Ishikawa (cell line): ENCODE measurements at regions not wholly inside any gene's neighbourhood (a gene's known extent, or its start where the extent isn't known, plus 50 kb on each side); places are given as distances from the start of the nearest gene placed in this dataset.

Source experiments
- CEBPB ChIP-seq: IDR thresholded peaks from 2 replicates; pipeline ENCODE4 v1.6.1; 2012
- CREB1 ChIP-seq: IDR thresholded peaks from 2 replicates; pipeline ENCODE4 v1.6.1; 2012; ENCODE audit warnings: low read depth
- EGR1 ChIP-seq: IDR thresholded peaks from 2 replicates; pipeline ENCODE4 v1.6.1; 2012
- EP300 ChIP-seq: IDR thresholded peaks from 2 replicates; pipeline ENCODE4 v1.6.1; 2012; ENCODE audit warnings: borderline replicate concordance
- FOXM1 ChIP-seq: IDR thresholded peaks from 2 replicates; pipeline ENCODE4 v1.6.1; 2012; ENCODE audit warnings: low read depth, borderline replicate concordance
- NFIC ChIP-seq: IDR thresholded peaks from 2 replicates; pipeline ENCODE4 v1.6.1; 2012
- RAD21 ChIP-seq: IDR thresholded peaks from 2 replicates; pipeline ENCODE4 v1.6.1; 2012; ENCODE audit warnings: low read depth
- TAF1 ChIP-seq: IDR thresholded peaks from 2 replicates; pipeline ENCODE4 v1.6.1; 2012; ENCODE audit warnings: low read depth, mild to moderate bottlenecking
- TCF12 ChIP-seq: IDR thresholded peaks from 2 replicates; pipeline ENCODE4 v1.6.1; 2012; ENCODE audit warnings: low read depth
- TEAD4 ChIP-seq: IDR thresholded peaks from 2 replicates; pipeline ENCODE4 v1.6.1; 2012
- YY1 ChIP-seq: IDR thresholded peaks from 2 replicates; pipeline ENCODE4 v1.6.1; 2012; ENCODE audit warnings: low read depth
- ZBTB7A ChIP-seq: IDR thresholded peaks from 2 replicates; pipeline ENCODE4 v1.6.1; 2012; ENCODE audit warnings: low read depth
- TF ChIP-seq, protein P1 (sequence below): IDR thresholded peaks from 2 replicates; pipeline ENCODE4 v1.6.1; 2012; ENCODE audit warnings: low read depth, mild to moderate bottlenecking
- TF ChIP-seq, protein P2 (sequence below): IDR thresholded peaks from 2 replicates; pipeline ENCODE4 v1.6.1; 2012
- TF ChIP-seq, protein P3 (sequence below): IDR thresholded peaks from 2 replicates; pipeline ENCODE4 v1.6.1; 2012

DNA sequence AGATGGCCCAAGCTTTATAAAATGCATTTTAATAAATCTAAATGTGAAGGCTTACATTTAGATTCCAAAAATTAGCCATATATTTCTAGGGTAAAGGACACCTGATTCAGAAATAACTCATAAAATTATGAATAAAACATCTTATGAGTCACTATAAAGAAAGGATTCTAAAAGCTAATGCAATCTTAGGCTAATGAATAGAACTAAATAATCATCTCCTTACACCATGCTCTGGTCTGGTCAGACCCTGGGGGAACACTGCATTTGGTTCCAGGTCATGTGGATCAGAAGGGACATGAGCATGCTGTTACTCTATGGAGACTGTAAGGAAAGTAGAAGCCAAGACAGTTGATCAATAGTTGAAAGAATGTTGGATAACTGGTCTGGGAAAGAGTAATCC is 370.4 kb downstream of the NDFIP2 start:
- no peak for TF ChIP-seq TEAD4
- no peak for TF ChIP-seq CEBPB
- TF ChIP-seq, protein P1, sequence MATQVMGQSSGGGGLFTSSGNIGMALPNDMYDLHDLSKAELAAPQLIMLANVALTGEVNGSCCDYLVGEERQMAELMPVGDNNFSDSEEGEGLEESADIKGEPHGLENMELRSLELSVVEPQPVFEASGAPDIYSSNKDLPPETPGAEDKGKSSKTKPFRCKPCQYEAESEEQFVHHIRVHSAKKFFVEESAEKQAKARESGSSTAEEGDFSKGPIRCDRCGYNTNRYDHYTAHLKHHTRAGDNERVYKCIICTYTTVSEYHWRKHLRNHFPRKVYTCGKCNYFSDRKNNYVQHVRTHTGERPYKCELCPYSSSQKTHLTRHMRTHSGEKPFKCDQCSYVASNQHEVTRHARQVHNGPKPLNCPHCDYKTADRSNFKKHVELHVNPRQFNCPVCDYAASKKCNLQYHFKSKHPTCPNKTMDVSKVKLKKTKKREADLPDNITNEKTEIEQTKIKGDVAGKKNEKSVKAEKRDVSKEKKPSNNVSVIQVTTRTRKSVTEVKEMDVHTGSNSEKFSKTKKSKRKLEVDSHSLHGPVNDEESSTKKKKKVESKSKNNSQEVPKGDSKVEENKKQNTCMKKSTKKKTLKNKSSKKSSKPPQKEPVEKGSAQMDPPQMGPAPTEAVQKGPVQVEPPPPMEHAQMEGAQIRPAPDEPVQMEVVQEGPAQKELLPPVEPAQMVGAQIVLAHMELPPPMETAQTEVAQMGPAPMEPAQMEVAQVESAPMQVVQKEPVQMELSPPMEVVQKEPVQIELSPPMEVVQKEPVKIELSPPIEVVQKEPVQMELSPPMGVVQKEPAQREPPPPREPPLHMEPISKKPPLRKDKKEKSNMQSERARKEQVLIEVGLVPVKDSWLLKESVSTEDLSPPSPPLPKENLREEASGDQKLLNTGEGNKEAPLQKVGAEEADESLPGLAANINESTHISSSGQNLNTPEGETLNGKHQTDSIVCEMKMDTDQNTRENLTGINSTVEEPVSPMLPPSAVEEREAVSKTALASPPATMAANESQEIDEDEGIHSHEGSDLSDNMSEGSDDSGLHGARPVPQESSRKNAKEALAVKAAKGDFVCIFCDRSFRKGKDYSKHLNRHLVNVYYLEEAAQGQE: no peak
- no peak for TF ChIP-seq FOXM1
- no peak for TF ChIP-seq NFIC
- TF ChIP-seq EP300: no peak
- no peak for TF ChIP-seq CREB1
- TF ChIP-seq, protein P2, sequence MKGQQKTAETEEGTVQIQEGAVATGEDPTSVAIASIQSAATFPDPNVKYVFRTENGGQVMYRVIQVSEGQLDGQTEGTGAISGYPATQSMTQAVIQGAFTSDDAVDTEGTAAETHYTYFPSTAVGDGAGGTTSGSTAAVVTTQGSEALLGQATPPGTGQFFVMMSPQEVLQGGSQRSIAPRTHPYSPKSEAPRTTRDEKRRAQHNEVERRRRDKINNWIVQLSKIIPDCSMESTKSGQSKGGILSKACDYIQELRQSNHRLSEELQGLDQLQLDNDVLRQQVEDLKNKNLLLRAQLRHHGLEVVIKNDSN: no peak
- TF ChIP-seq EGR1: no peak
- TF ChIP-seq, protein P3, sequence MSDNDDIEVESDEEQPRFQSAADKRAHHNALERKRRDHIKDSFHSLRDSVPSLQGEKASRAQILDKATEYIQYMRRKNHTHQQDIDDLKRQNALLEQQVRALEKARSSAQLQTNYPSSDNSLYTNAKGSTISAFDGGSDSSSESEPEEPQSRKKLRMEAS: no peak
- no peak for TF ChIP-seq TCF12
- TF ChIP-seq ZBTB7A: no peak
- TF ChIP-seq YY1: no peak
- TF ChIP-seq RAD21: no peak
- TF ChIP-seq TAF1: no peak

DNA sequence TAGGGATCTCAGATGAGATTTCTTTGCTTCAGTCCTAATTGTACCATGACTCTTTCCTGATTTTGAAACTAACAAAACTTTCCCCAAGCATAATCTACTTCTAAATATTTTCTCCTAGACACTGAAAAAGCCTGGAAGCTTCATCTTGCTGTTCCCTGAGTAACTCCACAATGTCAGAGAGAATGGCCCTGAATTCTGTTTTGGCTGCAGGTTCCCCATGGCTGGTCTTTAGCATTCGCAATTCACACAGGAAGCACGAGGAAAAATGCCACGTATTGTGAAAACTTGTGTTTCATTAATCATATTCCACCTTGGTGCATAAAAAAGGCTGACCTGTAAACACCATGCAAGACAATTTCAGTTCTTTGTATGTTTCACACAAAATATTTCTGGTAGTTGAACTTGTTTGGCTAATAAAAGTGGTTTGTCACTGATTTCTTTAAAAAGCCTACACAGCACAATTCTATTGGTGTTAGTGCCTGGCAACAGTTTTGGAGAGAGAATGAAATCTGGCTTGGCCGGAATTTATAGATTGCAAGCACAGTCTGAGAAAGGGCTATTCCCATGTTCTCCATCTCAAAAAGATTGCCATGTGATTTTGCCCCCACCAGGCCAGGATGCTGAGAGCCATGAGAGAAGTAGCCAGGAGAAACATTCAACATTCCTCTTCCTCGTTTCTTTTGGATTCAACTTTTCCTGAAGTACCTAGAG is 367.1 kb downstream of the NDFIP2 start:
- TF ChIP-seq FOXM1 (no peak), RAD21 (no peak), EGR1 (no peak), TAF1 (no peak), TEAD4 (no peak), ZBTB7A (no peak), EP300 (no peak), CREB1 (no peak), CEBPB (no peak), NFIC (no peak), YY1 (no peak), TCF12 (no peak)
- TF ChIP-seq, protein P1: no peak
- TF ChIP-seq, protein P3: no peak
- TF ChIP-seq, protein P2: no peak

DNA sequence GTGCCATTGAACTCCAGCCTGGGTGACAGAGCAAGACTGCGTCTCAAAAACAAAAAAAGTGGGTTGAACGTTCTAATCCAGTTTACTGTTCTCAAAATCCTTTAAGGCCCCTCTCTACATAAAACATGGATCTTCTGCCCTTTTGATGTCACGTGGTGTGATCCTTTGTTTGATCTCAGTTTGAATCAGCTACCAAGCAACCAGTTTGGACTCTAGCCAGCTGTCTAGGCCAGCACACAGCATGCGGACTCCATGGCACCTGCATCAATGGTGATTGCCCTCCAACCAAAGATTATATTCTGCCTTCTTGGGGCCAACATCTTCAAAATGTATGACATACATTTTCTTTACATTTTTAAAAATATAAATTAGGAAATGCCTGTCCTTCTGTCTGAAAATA is 365.4 kb downstream of the NDFIP2 start:
- no peak for TF ChIP-seq FOXM1
- TF ChIP-seq TAF1: no peak
- TF ChIP-seq, protein P2: no peak
- no peak for TF ChIP-seq EGR1
- TF ChIP-seq, protein P1: no peak
- no peak for TF ChIP-seq CREB1
- no peak for TF ChIP-seq TCF12
- no peak for TF ChIP-seq EP300
- TF ChIP-seq RAD21: no peak
- TF ChIP-seq CEBPB: no peak
- no peak for TF ChIP-seq NFIC
- no peak for TF ChIP-seq YY1
